ENCODE measurements at regions not wholly inside any gene's neighbourhood (a gene's known extent, or its start where the extent isn't known, plus 50 kb on each side); places are given as distances from the start of the nearest gene placed in this dataset.

DNA sequence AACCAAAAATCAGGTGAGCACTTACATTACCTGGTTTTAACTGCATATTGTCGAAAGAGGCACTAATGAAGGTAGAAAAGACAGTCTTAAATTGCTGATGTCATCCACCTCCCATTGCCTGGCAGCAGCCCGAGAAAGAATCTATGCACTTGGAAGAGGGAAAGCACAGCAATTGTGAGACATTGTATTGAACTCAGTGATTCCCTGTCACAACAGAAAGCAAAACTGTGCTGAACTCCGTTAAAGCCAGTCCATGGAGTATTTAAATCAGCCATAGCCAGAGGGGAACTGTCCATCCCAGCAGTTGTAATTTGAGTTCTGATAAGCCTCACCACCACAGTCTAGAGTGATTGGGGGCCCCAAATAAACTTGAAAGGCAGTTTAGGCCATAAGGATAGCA lies 466.6 kb upstream of the PCDH9 start (continued):
- TF ChIP-seq SP2 (IDR thresholded peaks at IDR 0.05; ENCODE audit: low read length) = no peak
- no peak for TF ChIP-seq CHD7 (IDR thresholded peaks at IDR 0.05; ENCODE audit: insufficient replicate concordance, low read length)
- no peak for TF ChIP-seq YY1 (IDR thresholded peaks at IDR 0.05; ENCODE audit: low read depth, low read length)
- no peak for TF ChIP-seq RXRA (IDR thresholded peaks at IDR 0.05; ENCODE audit: insufficient read depth, low read depth, low read length)

Measured in H1 (cell line).